GM23248 (cell line): ENCODE measurements at regions not wholly inside any gene's neighbourhood (a gene's known extent, or its start where the extent isn't known, plus 50 kb on each side); places are given as distances from the start of the nearest gene placed in this dataset.

ENCODE experiments used
- EZH2 ChIP-seq: fragments of 200-600 bp; sonication (generic); IDR thresholded peaks from 2 replicates; pipeline ENCODE4 v1.6.1; 2018; ENCODE audit warnings: antibody characterized with exemption, mild to moderate bottlenecking; ENCODE audit not compliant: insufficient read depth, poor library complexity, severe bottlenecking
- EZH2phosphoT487 ChIP-seq: fragments of 200-600 bp; sonication (generic); IDR thresholded peaks from 2 replicates; pipeline ENCODE4 v1.6.1; 2018; ENCODE audit warnings: antibody characterized with exemption, moderate library complexity, mild to moderate bottlenecking, low read depth; ENCODE audit not compliant: insufficient read depth

DNA sequence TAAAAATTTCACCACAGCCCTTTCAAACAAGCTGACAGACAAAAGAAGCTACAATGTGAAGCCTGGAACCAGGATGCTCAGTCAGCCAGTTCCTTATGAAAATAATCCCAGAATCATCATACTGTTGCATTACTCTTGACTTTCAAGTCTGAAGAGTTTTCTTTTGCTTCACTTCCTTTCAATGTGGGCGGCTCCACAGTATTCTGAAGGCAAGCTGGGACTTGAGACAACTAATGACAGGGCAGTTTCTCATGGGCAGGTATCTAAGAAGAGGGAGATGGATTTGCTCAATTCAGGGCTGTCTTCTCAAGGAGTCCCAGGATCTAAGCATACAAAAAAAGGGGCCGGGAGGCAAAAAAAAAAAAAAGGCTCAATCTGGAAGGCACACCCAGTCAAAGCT lies 173.4 kb downstream of the PAPSS1 start:
- TF ChIP-seq EZH2 (no peak), EZH2phosphoT487 (no peak)
